Bone marrow (tissue), 2 donors: ENCODE measurements at regions not wholly inside any gene's neighbourhood (a gene's known extent, or its start where the extent isn't known, plus 50 kb on each side); places are given as distances from the start of the nearest gene placed in this dataset.

Source experiments
- DNase-seq, 2 donors: peaks; one replicate each; lab custom pipeline; 2025; lab: John Stamatoyannopoulos, UW

DNA sequence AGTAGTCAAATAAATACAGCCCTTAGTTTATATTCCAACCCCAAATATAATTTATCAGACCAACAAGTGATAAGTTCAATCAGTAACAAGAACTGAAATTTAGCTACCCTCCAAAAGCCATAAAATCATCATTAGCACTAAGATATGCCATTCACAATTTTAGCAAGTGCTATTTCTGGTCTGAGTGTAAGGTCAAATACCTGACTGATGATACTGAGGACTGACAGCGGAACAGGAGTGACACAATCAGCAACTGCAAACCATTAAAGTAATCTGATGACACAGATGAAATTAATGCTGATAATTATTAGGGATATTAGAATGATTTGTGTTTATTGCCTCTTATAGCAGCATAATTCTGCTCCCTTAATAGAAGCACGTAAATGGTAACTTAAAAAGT lies 152.7 kb upstream of the SPHKAP start:
- DNase-seq, result no peak

DNA sequence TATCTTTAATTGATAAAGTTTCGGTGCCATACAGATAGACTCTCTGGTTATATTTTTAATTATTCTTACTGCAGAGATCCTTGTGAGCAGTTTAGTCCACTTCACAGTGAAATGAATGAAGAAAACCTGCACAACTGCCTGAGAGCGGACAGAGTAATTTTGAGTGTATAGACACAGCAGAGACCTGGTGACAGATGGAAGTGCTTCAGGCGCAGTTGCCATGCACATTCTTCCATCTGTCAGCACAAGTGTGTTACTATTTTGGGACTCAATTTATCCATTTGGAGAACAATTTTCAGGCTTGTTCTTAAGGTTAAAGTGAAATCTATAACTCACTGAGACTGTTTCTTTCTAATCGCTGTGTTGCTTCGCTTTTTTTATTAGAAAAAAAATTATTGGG lies 147.8 kb upstream of the SPHKAP start:
- no peak for DNase-seq

DNA sequence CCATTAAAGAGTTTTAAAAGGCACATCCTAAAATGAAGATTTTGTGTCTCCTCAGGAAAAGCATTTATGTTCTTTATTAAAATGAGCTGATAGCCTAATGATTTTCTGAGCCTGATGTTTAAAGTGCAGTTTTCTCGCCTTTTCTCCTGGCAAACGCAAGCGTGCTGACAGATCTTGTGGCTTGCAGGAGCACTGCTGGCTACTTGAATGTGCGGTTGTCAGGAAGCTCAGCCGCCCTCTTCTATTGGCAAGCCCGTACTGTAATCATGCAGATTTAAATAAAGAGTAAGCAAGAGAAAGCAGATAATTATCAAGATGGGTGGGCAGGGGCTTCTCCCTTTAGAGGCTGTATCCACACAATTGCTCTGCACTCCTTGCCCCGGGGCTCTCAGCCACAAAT lies 139.5 kb upstream of the SPHKAP start:
- DNase-seq, result no peak

DNA sequence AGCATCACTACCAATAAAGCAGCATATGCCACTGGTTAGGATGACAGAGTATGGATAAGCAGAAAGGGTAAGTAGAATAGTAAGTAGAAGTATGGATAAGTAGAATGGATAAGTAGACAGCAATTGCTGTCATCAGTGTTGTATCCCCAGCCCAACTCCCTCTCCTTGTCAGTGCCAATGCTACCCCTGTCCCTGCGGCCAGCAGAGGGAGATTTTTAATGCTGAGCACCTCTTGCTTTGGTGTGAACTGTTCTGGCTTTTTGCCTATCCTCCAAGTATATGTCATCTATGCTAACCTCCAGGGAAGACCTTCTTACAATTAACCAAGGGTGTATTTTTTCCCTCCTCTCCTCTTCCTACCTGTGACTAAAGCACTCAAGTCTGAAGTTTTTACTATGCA lies 136.7 kb upstream of the SPHKAP start:
- no peak for DNase-seq

DNA sequence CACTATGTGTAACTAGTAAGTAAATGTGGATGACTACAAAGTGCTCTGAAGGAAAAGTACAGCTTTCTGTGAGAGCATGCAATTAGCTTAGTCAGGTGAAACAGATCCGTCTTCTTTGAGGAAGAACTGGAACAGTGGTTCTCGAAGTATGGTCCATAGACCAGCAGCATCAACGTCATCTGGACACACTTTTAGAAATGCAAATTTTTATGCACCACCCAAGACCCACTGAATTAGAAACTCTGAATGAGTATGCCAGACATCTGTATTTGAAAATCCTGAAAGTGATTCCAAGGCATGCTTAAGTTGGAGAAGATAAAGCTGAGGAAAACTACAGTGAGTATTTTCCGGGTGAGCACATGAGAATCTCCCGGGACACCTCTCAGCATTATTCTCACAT lies 130.7 kb upstream of the SPHKAP start:
- DNase-seq, result no peak

DNA sequence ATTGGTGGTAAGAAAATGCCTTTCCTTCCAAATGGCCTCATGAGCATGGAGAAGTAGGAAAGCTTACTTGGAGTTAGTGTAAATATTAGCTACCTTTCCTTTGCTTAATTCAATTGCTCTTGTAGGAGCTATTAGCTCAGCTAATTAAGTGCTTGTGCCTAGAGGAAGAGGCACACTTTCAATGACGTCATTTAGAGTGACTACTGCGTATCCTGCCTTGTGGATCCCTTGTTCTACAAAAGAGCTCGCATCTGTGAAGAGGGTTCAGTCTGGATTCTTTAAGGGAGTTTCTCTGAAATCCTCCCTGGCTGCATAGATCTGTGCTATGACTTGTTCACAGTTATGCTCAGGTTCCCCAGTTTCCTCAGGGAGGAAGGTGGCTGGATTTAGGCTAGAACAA lies 122.5 kb upstream of the SPHKAP start:
- no peak for DNase-seq

DNA sequence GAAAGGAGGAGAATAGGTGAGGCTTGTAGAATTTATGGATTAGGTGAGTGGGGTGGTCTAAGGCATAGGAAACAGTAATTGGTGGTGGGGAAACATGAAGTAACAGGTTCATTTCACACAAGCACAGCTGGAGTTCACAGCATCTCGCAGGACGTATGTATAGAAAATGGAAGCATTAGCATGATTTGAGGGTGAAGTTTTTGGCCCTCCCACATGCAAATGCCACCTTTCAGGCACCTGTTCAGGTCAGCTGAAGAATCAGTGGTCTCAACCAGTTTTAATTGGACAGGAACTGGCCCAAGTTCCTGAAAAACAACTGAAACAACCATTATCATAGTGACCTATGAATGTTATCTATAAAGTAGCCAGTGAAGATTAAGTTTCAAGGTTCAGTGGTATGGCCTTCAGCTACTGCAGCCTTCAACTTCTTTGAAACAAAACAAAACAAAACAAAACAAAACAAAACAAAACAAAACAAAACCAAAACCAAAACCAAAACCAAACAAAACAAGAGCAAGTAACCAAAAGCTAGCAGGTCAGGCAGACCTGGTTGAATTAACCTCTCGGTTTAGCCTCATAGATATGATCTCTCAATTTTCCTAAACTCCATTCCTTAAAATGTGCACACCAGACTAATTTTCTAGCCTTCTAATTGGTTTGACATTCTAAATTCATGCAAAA lies 102.1 kb upstream of the SPHKAP start:
- DNase-seq, result no peak

DNA sequence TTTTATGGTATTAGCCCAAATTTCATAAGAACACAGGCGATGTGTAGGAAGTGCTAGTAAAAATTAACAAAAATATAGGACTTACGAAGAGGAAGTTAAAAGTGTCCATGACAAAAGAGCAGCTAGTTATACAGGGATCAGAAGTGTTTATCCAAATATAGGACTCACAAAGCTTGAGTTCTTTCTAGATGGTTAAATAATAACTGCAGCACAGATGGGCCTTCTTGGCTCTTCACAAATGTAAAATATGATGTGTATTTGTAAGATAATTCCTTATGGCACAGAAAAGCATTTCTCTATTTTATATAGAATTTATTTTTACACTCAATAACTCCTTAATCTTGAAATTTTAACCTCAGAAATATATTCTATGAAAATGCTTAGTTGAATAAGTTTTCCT lies 100.9 kb upstream of the SPHKAP start:
- DNase-seq, result no peak

DNA sequence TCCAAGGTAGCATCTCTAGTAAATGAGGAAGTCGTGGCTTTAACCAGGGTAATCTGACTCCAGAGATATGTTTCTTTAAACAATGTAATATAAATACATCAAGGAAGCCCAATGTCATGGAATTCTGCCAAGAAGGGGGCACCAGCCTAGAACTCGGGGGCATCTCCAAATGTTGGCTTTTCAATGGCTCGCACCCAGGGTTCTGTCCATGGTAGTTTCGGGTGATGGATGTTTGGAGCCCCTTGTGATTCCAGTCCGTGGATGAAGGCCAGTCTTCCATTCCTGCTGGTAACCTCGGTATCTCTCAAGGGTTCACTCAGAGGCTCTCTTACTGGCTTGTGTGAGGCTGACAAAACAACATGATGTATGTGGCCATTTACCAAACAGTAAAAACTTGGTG lies 91.7 kb upstream of the SPHKAP start:
- DNase-seq, result no peak

DNA sequence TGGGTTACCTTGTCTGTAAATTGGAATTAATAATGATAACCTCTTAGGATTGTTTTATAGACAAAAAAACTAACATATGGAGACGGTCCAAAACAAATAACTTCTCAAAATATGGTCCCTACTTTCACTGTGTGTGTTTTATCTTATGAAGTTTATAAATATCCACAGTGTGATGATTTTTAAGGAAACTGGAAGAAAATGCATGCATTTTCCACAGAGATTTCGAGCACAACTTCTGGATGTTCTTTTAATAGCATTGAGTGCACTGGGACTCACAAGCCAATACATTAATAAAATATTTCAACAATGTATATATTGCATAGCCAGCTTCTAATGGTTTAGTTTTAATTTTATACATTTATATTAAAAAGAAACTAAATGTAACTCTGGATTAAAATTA lies 87.9 kb upstream of the SPHKAP start:
- no peak for DNase-seq

DNA sequence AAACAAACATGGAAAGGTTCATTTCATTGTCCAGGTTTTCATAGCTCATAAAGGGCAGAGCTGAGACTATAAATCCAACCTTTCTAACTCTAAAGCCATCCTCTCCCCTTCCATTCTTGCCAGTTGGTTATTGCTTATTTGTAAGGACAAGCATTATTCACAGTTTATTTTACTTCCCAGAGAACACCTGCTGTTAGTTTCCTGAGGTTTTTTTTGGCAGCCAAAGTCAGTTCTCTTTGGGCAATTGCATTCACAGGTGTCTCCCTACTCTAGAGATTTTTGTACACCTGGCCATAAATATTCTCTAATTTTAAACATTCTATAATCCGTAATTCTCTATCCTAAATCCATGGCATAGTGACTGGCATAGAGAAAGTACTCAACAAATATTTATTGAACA lies 87.3 kb upstream of the SPHKAP start:
- DNase-seq, result no peak

DNA sequence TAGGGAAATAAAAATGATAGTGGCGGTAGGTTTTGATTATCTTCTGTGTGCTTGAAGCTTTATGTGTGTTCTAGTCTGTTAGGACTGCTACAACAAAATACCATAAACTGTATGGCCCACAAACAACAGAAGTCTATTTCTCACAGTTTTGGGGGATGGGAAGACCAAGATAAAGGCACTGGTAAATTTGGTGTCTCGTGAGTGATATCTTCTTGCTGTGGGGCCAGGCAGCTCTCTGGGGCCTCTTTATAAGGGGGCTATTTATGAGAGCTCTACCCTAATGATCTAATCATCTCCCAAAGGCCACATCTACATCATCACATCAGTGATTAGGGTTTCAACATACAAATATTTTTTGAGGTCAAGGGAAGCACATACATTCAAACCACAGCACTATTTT lies 86.8 kb upstream of the SPHKAP start:
- no peak for DNase-seq

DNA sequence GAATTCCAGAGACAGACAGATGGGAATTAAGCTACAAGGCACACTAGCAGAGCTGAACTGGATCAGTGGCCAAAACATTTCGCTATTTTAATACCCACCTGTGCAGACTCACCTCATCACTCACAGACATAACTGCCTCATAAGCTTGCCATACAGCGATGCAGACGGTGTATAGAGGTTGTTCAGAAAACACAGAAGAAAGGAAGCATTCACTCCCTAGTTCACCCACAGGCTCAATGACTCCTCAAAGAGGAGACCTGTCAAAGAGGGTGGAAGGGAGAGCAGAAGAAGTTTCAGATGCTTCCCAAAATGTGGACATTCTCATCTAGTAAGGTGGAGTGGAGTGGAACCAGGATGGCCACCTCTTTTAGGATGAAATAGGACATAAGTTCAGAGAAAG lies 81.7 kb upstream of the SPHKAP start:
- DNase-seq, result no peak

DNA sequence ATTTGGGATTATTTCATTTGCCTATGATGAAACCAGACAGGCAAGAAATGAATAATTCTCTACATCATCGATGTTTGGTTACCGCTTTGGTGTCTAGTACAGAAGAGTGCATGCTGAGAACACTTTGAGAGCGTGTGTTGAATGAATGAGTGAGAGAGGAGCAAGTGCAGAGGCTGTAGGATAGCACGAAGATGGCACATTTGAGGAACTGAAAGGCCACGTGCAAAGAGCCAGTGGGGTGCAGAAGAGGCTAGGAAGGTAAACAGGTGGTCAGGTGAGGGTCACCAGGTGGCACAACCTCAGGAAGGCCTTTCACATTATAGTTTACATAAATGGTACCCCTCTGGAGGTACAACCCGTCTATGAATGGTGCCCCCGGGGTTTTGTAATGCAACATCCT lies 80.1 kb upstream of the SPHKAP start:
- DNase-seq, result no peak

DNA sequence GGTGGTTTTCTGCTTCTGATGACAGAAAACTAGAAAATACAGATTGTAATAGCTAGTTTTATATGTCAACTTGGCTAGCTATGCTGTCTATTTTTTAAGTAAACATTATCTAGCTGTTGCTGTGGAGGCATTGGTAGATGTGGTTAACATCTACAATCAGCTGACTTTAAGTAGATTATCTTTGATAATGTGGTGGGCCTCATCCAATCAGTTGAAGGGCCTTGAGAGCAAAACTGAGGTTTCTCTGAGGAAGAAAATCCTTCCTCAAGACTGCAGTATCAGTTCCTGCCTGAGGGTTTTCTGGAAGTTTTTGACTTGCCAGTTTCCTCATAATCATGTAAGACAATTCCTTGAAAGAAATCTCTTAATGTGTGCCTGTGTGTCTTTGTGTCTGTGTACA lies 75.9 kb upstream of the SPHKAP start:
- no peak for DNase-seq

DNA sequence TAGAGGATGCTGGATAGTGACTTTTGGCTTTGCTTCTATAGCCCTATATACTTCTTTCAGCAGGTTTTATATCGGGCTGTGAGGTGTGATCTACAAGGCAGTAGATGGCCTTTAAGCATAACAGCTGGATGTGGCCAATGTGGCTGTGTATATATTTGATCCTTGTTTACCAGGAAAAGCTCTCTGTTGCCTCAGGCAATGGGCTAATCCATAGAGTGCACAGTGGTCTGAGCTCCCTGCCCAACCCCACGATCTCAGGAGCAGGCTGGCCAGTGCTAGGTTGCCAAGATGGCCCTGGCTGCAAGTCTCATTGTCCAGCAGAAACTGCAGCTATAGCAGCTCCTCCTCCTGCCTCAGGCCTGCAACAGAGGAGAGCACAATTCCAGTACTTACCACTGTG lies 72.3 kb upstream of the SPHKAP start:
- DNase-seq, result no peak

DNA sequence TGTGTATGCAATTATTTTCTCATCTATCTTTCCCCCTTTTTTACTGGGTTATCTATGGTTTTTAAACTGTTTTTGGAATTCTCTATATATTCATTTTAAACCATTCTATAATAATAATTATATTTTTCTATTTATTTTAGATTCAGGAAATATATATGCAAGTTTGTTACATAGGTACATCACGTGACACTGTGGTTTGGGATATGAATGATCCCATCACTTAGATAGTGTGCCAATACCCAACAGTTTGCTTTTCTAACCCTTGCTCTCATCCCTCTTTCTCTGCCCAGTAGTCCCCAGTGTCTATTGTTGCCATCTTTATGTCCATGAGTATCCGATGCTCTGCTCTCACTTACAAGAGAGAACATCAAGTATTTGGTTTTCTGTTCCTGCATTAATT lies 65.8 kb upstream of the SPHKAP start:
- no peak for DNase-seq

DNA sequence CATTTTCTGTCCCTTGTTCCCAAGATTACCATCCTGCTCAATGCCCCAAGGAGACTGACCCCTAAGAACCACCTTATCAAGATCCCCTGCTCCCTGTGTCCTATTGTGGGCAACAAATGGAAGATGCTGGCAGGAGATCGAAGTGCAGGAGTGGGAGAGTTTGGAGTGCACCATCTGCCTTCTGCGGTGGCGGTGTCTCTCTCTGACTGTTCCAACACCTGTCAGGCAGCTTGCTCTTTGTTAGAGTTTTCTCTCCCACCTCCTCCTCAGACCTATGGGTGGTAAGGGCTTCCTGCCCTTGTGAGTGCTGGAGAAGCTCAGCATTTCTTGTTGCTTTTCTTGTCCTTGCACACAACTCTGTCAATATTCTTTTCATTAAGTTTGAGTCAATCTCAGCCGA lies 64.1 kb upstream of the SPHKAP start:
- DNase-seq, result no peak

DNA sequence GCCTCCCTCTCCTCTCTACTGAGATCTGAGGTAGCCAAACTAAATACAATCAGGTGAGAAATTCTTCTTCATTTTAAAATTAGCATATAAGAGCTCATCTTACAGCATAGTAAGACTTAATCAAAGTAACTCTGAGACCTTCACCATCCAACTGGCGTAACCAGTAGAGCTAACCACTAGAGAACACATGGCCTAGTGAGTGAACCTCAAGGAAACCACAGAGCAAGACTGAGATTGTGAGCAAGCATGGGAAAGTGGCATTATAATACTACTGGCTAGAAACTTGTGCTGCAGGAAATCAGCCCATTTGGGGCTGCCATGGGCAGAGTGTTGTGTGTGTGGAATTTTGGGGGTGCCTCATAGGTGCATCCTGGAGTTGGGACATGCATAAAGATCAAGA lies 61.1 kb upstream of the SPHKAP start:
- no peak for DNase-seq

DNA sequence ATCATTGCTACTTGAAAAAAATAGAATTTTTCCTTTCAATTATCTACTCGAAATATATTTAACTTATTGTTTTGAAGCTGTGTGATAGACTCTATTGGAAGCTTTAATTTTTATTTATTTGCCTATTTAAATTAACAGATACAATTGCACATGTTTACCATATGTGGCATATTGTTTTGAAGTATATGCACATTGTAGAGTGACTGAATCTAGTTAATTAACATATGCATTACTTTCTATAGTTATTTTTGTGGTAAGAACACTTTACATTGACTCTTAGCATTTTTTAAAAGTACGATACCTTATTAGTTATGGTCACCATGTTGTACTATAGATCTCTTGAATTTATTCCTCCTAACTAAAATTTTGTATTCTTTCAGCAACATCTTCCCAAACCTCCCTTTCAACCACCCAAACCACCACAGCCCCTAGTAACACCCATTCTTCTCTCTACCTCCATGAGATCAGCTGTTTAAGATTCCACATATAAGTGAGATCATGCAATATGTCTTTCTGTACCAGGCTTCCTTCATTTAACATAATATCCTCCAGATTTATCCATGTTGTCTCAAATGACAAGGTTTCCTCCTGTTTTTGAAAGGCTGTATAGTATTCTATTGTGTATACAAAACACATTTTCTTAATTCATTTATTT lies 58.5 kb upstream of the SPHKAP start:
- DNase-seq, result no peak

DNA sequence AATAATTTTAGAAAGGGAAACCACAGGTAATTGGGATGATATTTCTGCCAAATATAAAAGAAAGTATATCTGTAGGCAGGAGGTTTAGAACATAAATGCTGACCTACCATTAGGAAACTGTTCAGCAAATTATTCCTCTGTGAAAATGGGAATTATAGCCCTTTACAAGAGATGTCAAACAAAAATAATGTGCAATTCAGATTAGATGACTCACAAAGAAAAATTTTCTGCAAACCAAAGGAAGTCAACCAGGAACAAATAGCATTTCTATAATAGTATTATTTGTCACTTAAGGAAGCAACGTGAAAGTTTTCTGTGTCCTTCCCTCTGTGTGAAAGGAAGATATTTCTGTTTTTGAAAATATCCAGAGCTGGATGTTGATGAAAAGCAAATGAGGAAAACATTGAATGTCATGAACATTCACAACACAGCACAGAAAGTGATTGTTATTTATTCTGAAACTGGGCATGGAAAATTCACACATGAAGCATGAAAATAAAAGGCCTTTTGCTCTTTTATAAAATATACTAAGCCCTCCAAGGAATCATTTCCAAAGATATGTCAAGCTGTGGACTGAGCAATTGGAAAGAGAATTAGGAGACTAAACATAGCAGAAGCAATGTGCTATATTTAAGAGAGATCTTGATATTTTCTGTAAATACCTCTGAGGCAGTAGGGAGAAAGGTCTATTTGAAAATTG lies 57.9 kb upstream of the SPHKAP start:
- DNase-seq, result no peak
